ENCODE measurements at regions not wholly inside any gene's neighbourhood (a gene's known extent, or its start where the extent isn't known, plus 50 kb on each side); places are given as distances from the start of the nearest gene placed in this dataset.

- no peak for DNase-seq
Observed at GRCh38 chr14:101184104-101184455, 280.6 kb upstream of the RTL1 start.

DNA sequence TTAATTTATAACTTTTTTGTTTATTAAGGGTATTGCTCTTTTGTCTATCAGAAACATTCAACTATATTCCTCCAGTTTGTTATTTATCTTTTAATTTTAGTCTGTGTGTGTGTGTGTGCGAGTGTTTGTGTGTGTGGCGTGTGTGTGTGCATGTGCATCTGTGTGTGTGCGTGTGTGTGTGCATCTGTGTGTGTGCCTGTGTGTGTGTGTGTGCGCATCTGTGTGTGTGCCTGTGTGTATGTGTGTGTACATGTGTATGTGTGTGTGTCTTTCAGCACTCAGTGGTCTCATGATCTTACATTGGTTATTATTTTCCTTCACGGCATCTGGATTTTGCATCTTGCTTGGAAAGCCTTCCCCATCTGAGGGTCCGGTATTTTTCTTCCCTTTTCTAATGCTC is 281.1 kb upstream of the RTL1 start:
- DNase-seq: no peak

- no peak for DNase-seq
Observed at GRCh38 chr14:101185073-101185835, 281.7 kb upstream of the RTL1 start.

DNA sequence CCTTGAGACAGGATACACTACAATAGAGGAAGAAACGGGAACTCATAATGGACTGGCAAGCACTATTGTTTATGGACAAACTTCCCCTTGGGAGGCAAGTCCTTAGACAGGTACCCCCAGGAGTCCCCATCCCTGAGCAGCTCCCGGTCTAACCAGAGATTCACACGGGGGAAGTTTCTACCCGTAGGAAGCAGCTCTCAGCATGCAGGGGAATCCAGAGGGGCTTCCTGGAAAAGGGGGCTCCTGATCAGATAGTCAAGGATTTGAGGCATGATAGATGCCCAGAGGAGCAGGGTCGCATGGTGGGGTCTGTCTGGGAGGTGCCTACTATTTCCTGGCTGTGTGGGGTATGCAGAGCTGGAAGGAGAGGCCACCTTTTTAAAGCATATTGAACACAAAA is 282.4 kb upstream of the RTL1 start:
- DNase-seq: no peak

GRCh38 chr14:101186544-101186943 is 283.0 kb upstream of the RTL1 start:
- no peak for DNase-seq

GRCh38 chr14:101186992-101187815 is 283.7 kb upstream of the RTL1 start:
- DNase-seq: no peak

- DNase-seq: no peak
Observed at GRCh38 chr14:101187816-101188570, 284.5 kb upstream of the RTL1 start.

- no peak for DNase-seq
Observed at GRCh38 chr14:101188571-101188915, 285.0 kb upstream of the RTL1 start.

GRCh38 chr14:101189266-101189665 is 285.7 kb upstream of the RTL1 start:
- DNase-seq: no peak

DNA sequence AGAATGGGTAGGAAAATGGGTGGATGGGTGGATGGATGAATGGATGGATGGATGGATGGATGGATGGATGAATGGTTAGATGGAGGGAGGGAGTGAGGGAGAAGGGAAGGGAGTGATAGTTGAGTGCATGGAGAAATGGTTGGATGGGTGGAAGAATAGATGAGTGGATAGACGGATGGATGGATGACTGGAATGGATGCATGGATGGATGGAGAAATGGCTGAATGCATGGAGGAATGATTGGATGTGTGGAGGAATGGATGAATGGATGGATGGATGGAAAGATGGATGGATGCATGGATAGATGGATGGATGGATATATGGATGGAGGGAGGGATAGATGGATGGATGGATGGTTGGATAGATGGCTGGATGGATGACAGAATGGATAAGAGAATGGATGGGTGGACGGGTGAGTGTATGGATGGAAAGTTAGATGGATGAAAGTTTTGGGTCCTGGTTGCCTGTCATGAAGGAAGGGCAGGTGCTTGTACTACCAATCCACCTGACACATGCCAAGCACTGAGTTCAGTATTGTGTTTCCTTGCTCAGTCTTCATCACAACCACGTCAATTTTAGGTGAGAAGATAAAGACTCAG is 286.5 kb upstream of the RTL1 start:
- DNase-seq: no peak

DNA sequence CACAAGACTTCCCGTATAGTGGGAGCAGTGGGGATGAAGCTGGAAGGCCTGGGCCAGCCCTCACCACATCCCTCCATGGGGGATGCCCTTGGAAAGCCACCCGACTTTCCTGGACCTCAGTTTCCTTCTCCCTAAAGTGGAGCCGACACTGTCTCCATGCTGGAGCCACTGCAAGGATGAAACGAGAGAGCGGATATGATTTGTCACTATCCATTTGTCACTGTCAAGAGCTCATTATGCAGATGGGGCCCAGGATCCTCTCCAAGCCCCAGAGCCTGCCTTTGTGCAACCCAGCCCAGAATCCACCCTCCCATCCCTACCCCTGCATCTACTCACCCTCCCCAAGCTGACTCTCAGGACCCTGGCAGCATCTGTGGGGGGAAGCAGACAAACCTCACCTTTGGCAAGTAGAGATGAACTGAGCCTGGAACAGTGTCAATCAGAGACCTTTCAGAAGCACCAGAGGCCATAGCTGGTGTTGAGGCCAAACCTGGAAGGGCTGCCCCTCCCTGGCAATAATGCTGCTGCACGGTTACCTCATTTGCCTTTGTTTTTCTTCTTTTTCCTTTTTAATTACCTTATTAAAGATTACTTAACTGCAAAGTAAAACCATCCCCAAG is 287.7 kb upstream of the RTL1 start:
- no peak for DNase-seq

DNA sequence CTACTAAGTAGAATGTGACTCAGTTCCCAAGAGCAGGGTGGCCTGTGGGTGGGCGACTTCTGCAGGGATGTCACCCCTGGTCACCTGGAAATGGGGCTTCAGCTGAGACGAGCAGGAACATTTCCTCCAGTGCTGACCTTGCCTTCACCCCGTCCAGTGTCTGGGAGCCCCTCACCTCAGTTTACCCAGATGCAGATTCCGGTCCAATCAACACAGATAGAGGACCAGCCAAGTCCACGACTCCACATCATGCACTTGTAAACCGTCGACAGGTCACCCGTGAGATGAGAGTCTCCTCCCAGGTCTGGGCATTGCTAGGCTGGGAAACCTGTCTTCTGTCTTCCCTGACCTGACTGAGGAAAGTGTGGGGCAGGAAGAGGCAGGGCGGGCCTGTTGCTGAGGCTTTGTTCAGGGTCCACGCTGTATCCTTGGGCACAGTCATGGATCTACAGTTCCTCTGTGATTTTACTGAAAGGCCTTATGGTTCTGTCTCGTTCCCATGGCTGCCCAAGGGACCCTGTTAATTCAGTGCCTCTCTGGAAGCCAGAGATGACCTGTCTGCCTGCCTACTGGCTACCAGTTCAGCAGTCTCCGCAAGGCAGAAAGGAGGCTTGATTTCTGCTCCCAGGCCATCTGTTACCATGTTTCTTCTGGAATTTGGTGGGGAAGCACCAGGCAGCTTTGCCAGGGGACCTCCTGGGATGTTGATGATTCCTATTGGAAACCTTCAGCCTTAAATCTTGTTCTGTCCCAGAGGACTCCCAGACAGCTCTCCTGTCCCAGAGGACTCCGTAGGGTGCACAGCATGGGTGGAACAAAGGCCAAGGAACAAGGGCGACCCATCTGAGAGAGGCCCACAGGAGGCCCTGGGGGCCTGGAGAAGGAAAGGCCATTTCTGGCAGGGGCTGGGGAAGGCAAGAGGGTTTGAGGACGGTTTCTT is 288.5 kb upstream of the RTL1 start:
- DNase-seq: no peak

- no peak for DNase-seq
Observed at GRCh38 chr14:101192661-101193000, 289.1 kb upstream of the RTL1 start.

DNA sequence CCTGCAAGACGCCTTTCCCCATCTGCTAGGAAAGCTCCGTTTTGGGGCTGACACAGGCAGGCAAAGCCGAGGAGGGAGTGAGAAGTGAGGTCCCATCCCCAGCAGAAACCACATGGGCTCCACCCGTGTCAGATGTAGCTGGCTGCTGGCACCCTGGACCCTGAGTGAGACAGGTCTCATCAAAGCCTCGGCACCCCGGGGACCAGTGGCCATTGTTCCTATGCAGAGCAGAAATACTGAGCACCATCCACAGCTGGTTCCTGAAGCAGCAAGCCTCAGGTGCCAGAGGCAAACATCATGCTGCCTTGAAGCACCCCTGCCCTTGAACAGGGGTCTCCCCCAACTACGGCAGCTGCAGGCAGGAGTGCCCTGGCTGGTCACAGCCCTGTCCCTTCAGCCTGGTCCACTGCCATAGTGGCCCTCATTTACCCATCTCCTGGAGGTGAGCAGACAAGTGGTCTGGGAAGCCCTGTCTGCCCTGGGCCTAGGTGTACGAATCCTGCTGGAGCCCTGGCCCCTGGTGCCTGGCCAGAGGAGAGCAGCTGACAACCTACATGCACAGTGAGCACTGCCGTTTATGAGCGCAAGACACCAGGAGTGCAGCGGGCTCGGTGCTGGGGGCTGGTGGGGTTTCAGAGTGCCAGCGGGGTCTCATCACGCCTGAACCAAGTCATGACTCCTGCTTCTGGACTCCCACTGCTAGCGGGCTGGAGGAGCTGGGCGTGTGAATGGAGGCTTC is 289.8 kb upstream of the RTL1 start:
- DNase-seq: no peak

- no peak for DNase-seq
Observed at GRCh38 chr14:101193845-101194372, 290.4 kb upstream of the RTL1 start.

DNA sequence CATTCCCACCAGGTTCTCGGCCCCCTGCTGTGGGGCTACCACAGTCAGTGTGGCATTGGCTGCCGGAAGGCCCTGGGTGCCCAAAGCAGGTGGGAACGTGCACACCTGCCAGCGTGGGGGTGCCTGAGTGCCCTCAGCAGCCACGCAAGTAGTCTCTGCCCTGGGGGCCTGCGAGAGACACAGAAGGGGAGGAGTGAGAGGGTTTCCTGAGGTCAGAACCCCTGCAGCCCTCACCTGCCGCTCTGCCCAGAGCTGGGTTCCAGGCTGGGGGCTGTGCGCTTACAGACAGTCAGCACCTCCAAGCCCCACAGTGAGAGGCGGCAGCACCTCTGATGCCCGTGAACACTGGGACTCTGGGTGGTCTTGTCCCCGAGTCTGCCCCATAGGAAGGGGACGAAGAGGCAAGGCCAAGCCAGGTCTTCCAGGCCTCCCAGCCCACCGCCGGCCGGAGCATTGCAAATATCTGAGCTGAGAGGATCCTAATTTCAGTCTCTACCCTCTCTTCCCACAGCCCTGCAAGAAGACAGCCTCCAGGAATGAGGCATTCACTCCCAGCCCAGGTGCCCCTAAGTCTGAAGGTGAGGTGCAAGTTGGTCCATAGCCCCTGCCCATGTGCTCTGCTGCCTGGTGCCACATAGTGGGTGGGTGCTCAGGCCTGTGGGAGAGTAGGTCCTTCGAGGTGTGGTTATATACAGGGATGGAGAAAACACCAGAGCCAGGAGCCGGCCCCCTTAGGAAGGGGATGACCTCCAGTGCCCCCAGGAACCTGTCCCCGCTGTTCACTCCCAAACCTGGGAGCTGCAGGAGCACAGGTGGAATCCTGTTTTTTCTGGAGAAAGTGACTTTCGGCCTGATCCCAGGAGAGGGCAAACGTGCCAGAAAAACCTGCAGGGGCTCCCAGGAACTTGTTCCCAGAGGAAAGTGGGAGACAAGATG is 291.1 kb upstream of the RTL1 start:
- no peak for DNase-seq

- DNase-seq: no peak
Observed at GRCh38 chr14:101195309-101195901, 291.9 kb upstream of the RTL1 start.

DNA sequence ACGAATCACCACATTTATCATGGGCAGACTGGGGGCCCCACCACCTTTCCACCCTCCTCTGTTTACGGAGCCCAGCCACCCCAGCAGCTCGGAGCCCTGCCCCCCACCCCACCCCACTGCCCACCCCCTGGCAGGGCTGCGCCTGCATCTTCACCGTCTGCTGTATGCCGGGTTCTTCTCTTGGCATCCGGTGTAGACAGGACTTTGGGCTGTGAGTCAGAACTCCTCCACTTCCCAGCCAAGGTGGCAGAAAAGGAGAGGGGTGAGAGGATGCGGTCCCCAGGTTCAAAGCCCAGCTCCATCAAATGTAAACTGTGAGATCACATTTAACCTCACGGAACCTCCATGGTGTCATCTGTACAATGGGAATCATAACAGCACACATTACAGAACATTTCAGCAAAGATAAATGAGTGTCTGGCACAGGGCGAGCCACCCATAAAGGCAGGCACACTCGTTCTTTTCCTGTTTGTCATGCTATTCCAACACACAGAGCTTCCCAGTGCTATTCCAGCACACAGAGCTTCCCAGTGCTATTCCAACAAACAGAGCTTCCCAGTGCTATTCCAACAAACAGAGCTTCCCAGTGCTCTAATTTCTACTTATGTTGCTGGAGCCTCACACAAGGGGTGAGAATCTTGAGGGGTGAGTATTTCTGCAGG is 292.7 kb upstream of the RTL1 start:
- no peak for DNase-seq
